ENCODE measurements at regions not wholly inside any gene's neighbourhood (a gene's known extent, or its start where the extent isn't known, plus 50 kb on each side); places are given as distances from the start of the nearest gene placed in this dataset.

- no peak overlapping the region for H3K4me3 Mint-ChIP-seq
- no peaks in the 10 kb centered on the region for H3K36me3 Mint-ChIP-seq
- TF ChIP-seq EZH2 (IDR thresholded peaks at IDR 0.05) (no peak), EZH2phosphoT487 (IDR thresholded peaks at IDR 0.05) (no peak)
- TF ChIP-seq, protein P1, sequence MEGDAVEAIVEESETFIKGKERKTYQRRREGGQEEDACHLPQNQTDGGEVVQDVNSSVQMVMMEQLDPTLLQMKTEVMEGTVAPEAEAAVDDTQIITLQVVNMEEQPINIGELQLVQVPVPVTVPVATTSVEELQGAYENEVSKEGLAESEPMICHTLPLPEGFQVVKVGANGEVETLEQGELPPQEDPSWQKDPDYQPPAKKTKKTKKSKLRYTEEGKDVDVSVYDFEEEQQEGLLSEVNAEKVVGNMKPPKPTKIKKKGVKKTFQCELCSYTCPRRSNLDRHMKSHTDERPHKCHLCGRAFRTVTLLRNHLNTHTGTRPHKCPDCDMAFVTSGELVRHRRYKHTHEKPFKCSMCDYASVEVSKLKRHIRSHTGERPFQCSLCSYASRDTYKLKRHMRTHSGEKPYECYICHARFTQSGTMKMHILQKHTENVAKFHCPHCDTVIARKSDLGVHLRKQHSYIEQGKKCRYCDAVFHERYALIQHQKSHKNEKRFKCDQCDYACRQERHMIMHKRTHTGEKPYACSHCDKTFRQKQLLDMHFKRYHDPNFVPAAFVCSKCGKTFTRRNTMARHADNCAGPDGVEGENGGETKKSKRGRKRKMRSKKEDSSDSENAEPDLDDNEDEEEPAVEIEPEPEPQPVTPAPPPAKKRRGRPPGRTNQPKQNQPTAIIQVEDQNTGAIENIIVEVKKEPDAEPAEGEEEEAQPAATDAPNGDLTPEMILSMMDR (IDR thresholded peaks at IDR 0.05): no peak
Observed at GRCh38 chr10:76666891-76667290, 970.7 kb downstream of the KCNMA1 start.

GRCh38 chr10:76665029-76665428 is 972.6 kb downstream of the KCNMA1 start:
- Histone ChIP-seq H3K9ac (no peak overlapping the region), H3K36me3 (no peaks in the 10 kb centered on the region), H3K9me3 (ENCODE audit: low read depth) (no peaks in the 10 kb centered on the region), H3K79me2 (ENCODE audit: low read depth) (no peaks in the 10 kb centered on the region), H4K20me1 (ENCODE audit: low read depth) (no peaks in the 10 kb centered on the region), H3K4me3 (no peak overlapping the region), H3K4me1 (no peaks in the 10 kb centered on the region), H2AFZ (replicated peaks) (no peak overlapping the region), H3K4me2 (no peak overlapping the region), H3F3A (ENCODE audit: low read depth) (no peaks in the 10 kb centered on the region), H3K27me3 (no peaks in the 10 kb centered on the region), H3K27ac (no peak overlapping the region)
- TF ChIP-seq EZH2phosphoT487 (IDR thresholded peaks at IDR 0.05) (no peak), EZH2 (IDR thresholded peaks at IDR 0.05) (no peak)
- TF ChIP-seq, protein P1 (IDR thresholded peaks at IDR 0.05): no peak
- no peak overlapping the region for H3K27ac Mint-ChIP-seq
- peaks cover 2% of the 10 kb centered on the region for H3K9me3 Mint-ChIP-seq
- no peaks in the 10 kb centered on the region for H3K4me1 Mint-ChIP-seq
- H3K27me3 Mint-ChIP-seq (ENCODE audit: insufficient read depth, low read depth): no peaks in the 10 kb centered on the region
- H3K36me3 Mint-ChIP-seq: no peaks in the 10 kb centered on the region
- H3K4me3 Mint-ChIP-seq: no peak overlapping the region
- DNase-seq (ENCODE audit: low spot score): no peak

More at GRCh38 chr10:76666891-76667290, 970.7 kb downstream of the KCNMA1 start:
- H3K27me3 Mint-ChIP-seq (ENCODE audit: insufficient read depth, low read depth): no peaks in the 10 kb centered on the region
- peaks cover 3% of the 10 kb centered on the region for H3K4me1 Mint-ChIP-seq
- no peak for DNase-seq (ENCODE audit: low spot score)
- no peak overlapping the region for H3K27ac ChIP-seq
- H3K4me3 ChIP-seq: no peak overlapping the region
- no peak overlapping the region for H2AFZ ChIP-seq (replicated peaks)
- no peaks in the 10 kb centered on the region for H3K4me1 ChIP-seq
- no peaks in the 10 kb centered on the region for H3K9me3 ChIP-seq (ENCODE audit: low read depth)
- H3K79me2 ChIP-seq (ENCODE audit: low read depth): no peaks in the 10 kb centered on the region
- H3F3A ChIP-seq (ENCODE audit: low read depth): no peaks in the 10 kb centered on the region
- H3K27me3 ChIP-seq: no peaks in the 10 kb centered on the region
- no peaks in the 10 kb centered on the region for H4K20me1 ChIP-seq (ENCODE audit: low read depth)
- no peak overlapping the region for H3K27ac Mint-ChIP-seq
- H3K9ac ChIP-seq: no peak overlapping the region
- H3K36me3 ChIP-seq: no peaks in the 10 kb centered on the region
- peaks cover 2% of the 10 kb centered on the region for H3K9me3 Mint-ChIP-seq
- H3K4me2 ChIP-seq: no peak overlapping the region

GRCh38 chr10:76657337-76658012 is 980.1 kb downstream of the KCNMA1 start:
- H3K9ac ChIP-seq: no peak overlapping the region
- peaks cover 7% of the 10 kb centered on the region for H3K27me3 Mint-ChIP-seq (ENCODE audit: insufficient read depth, low read depth)
- H2AFZ ChIP-seq (replicated peaks): no peak overlapping the region
- H3K36me3 ChIP-seq: no peaks in the 10 kb centered on the region
- no peaks in the 10 kb centered on the region for H3K79me2 ChIP-seq (ENCODE audit: low read depth)
- no peaks in the 10 kb centered on the region for H3K4me1 ChIP-seq
- DNase-seq (ENCODE audit: low spot score): no peak
- no peaks in the 10 kb centered on the region for H3K36me3 Mint-ChIP-seq
- H3K4me3 ChIP-seq: no peak overlapping the region
- no peaks in the 10 kb centered on the region for H3K27me3 ChIP-seq
- H3K27ac ChIP-seq: no peak overlapping the region
- no peaks in the 10 kb centered on the region for H3F3A ChIP-seq (ENCODE audit: low read depth)
- no peaks in the 10 kb centered on the region for H4K20me1 ChIP-seq (ENCODE audit: low read depth)
- H3K4me2 ChIP-seq: no peak overlapping the region
- no peak overlapping the region for H3K27ac Mint-ChIP-seq
- H3K9me3 ChIP-seq (ENCODE audit: low read depth): no peaks in the 10 kb centered on the region
- TF ChIP-seq EZH2 (IDR thresholded peaks at IDR 0.05) (no peak), EZH2phosphoT487 (IDR thresholded peaks at IDR 0.05) (no peak)
- TF ChIP-seq, protein P1 (IDR thresholded peaks at IDR 0.05): no peak
- H3K4me3 Mint-ChIP-seq: no peak overlapping the region
- H3K4me1 Mint-ChIP-seq: no peaks in the 10 kb centered on the region
- H3K9me3 Mint-ChIP-seq: peaks cover 12% of the 10 kb centered on the region
